OCI-LY1 (cell line): ENCODE measurements at regions not wholly inside any gene's neighbourhood (a gene's known extent, or its start where the extent isn't known, plus 50 kb on each side); places are given as distances from the start of the nearest gene placed in this dataset.

Experiments used
- EZH2 ChIP-seq: fragments of 200-600 bp; sonication (generic), shearing (Covaris generic); IDR thresholded peaks from 2 replicates; pipeline ENCODE4 v1.8.0; 2017; ENCODE audit warnings: borderline replicate concordance, mixed run types, mild to moderate bottlenecking, antibody characterized with exemption, low read length, moderate library complexity, mixed read lengths
- TF ChIP-seq, protein P1 (sequence below): fragments of 200-600 bp; sonication (generic), shearing (Covaris generic); IDR thresholded peaks from 2 replicates; pipeline ENCODE4 v1.5.1; 2017; ENCODE audit warnings: mild to moderate bottlenecking, antibody characterized with exemption, low read length, moderate library complexity, mixed read lengths

DNA sequence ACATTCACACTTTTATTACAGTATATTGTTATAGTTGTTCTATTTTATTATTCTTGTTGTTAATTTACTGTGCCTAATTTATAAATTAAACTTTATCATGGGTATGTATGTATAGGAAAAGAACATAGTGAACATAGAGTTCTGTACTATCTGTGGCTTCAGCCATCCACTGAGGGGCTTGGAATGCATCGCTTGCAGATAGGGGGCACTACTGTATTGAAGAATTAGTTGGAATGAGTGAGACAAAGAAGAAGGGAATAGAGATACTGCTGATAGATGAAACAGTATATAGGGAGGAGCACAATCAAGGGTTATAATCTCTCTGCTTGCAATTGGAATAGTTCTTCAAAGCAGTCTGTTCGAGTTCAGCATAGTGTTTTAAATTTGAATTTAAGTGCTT, 432.2 kb downstream of the RAB38 start:
- TF ChIP-seq, protein P1, sequence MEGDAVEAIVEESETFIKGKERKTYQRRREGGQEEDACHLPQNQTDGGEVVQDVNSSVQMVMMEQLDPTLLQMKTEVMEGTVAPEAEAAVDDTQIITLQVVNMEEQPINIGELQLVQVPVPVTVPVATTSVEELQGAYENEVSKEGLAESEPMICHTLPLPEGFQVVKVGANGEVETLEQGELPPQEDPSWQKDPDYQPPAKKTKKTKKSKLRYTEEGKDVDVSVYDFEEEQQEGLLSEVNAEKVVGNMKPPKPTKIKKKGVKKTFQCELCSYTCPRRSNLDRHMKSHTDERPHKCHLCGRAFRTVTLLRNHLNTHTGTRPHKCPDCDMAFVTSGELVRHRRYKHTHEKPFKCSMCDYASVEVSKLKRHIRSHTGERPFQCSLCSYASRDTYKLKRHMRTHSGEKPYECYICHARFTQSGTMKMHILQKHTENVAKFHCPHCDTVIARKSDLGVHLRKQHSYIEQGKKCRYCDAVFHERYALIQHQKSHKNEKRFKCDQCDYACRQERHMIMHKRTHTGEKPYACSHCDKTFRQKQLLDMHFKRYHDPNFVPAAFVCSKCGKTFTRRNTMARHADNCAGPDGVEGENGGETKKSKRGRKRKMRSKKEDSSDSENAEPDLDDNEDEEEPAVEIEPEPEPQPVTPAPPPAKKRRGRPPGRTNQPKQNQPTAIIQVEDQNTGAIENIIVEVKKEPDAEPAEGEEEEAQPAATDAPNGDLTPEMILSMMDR: peak; percentile 38; the same call in 1 of the 2 replicates
- no peak for TF ChIP-seq EZH2
